GM19372 (cell line): ENCODE measurements at regions not wholly inside any gene's neighbourhood (a gene's known extent, or its start where the extent isn't known, plus 50 kb on each side); places are given as distances from the start of the nearest gene placed in this dataset.
"Not testable (repeated sequence)": the region's sequence is repeated elsewhere in the genome, so short reads cannot be mapped to it uniquely, and the experiment has no call there.

ENCODE experiments used
- ATAC-seq: cut with Tn5 transposase; IDR thresholded peaks from one replicate; pipeline ENCODE4 v1.9.1; 2021; ENCODE audit warnings: mild to moderate bottlenecking, low read depth, moderate library complexity; ENCODE audit not compliant: unreplicated experiment

- no peak for ATAC-seq
Measured at GRCh38 chr5:136510481-136510880, 145.1 kb upstream of the TRPC7 start.

- ATAC-seq = no peak
Measured at GRCh38 chr5:136506131-136506530, 140.8 kb upstream of the TRPC7 start.

DNA sequence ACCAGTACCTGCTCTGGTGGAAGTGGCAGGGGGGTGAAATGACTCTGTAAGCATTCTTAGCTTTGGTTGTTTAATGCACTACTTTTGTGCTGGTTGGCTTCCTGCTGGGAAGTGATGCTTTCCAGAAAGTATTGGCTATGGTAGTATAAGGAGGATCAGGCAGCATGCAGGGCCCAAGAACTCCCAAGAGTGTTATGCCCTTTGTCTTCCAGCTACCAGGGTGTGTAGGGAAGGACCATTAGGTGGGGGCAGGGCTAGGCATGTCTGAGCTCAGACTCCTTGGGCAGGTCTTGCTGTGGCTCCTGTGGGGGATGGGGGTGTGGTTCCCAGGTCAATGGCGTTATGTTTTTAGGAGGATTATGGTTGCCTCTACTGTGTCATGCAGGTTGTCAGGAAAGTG lies 135.8 kb upstream of the TRPC7 start:
- no peak for ATAC-seq

- ATAC-seq = no peak
Measured at GRCh38 chr5:136492587-136492986, 127.2 kb upstream of the TRPC7 start.

DNA sequence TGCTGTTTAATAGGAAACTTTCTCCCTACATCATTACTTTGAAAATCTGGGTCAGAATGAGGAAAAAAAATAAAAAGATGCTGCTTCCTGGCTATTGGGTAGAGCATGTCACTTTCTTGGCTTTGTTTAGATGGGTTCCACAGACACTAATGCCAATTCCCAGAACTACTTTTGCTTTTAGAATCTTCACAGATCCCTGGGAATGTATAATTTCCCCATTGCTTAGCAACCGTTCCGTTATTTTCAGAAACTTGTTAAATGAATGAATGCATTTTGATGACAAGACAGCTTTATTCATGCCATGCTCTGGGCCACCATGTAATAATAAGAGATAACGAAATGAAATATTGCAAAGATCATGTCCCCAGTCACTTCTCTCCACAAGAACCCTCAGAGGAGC lies 126.5 kb upstream of the TRPC7 start:
- ATAC-seq = no peak

DNA sequence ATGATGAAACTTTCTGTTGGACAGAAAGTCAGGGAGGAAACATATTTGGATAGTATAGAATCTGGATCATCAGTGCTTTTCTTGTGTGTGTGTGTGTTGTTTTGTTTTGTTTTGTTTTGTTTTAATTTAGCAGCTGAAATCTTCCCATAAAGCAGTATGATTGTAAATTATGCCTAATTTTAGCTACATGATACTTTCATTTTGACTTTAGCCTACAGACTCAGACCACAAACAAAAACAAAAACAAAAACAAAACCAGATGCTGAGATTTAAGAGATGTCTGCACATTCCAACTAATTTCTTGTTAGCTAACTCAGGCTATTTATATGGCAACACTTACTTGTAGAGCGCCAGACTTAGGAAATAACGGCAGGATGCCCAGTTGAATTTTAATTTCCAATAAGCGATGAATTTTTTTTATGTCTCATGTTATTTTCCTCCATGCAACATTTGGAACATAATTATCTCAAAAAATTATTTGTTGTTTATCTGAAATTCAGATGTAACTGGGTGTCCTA lies 119.5 kb upstream of the TRPC7 start:
- no peak for ATAC-seq

DNA sequence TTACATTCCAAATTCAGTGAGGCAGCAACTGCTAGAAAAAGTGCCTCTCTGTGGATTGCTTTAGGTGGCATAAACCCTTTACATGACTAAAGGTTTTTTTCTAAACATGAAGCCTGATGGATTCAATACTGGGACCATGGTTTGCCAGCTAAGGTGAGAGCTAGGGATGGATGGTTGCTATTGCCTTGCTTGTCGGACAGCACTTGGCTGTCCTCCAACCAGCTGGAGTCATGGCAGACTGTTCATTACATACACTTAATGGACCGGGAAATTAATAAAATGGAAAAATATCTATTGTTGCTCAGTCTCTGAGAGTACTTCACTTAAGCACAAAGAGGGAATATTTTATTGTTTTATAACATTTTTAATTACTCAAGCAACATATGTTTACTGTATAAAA lies 116.9 kb upstream of the TRPC7 start:
- ATAC-seq = no peak

GRCh38 chr5:136474466-136474865 lies 109.1 kb upstream of the TRPC7 start:
- ATAC-seq = no peak

GRCh38 chr5:136467632-136468031 lies 102.3 kb upstream of the TRPC7 start:
- no peak for ATAC-seq

- no peak for ATAC-seq
Measured at GRCh38 chr5:136466041-136466415, 100.7 kb upstream of the TRPC7 start.

GRCh38 chr5:136458481-136458880 lies 93.1 kb upstream of the TRPC7 start:
- no peak for ATAC-seq

- no peak for ATAC-seq
Measured at GRCh38 chr5:136457390-136458013, 92.2 kb upstream of the TRPC7 start.

- ATAC-seq = no peak
Measured at GRCh38 chr5:136455409-136455808, 90.1 kb upstream of the TRPC7 start.

DNA sequence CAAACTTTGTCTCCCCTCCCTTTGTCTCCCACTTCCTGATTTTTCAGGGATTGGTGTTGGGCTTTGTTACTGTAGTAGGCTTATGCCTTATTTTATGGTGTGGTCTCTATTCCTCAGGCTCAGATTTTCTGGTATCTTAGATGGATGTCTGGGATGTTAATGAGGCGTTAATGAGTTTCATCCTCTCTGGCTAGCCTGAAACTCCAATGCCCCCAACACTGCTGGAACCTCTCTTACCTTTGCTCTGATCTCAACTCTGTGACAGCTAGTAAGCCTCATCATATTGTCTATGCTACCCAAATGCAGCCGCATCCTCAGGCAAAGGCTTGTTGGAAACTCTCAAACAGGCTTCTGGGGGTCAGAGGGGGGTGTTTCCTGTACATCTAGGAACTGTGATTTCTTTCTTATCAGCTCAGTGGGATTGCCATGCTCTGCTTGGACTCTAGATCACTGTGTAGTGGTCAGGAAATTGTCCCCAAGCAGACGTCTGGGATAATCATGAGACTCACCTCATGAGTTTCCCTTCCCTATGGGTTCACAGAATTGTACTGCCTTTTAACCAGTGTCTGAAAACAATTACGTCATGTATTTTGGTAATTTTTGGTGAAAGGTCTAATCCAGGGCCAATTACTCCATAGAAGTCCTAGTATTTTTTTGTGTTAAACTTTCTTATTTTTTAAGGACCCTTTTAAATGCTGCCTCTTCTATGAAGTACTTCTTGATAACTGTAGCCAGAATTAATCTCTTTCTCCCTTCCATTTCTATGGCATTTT lies 88.8 kb upstream of the TRPC7 start:
- no peak for ATAC-seq

DNA sequence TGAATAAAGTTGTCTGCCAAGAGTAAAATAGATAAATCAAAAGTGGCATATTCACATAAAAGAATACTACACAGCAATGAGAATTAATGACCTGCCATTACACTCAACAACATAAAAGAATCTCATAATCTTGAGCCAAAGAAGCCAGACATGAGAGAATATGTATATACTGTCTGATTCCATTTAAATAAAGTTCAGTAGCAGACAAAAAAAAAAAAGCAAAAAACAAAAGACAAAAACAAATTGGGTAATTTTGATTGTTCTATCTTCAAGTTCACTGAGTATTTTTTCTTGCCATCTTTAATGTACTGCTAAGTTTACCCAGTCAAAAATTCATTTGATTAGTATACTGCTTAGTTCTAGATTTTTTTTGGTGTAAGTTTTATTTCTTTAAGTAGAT lies 87.9 kb upstream of the TRPC7 start:
- ATAC-seq = no peak

DNA sequence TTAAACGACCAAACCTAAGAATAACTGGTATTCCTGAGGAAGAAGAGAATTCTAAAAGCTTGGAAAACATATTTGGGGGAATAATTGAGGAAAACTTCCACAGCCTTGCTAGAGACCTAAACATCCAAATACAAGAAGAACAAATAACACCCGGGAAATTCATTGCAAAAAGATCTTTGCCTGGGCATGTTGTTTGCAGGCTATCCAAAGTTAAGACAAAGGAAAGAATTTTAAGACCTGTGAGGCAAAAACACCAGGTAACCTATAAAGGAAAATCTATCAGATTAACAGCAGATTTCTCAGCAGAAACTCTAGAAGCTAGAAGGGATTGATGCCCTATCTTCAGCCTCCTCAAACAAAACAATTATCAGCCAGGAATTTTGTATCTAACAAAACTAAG lies 82.2 kb upstream of the TRPC7 start:
- not testable (repeated sequence) for ATAC-seq

- ATAC-seq = no peak
Measured at GRCh38 chr5:136446565-136446964, 81.2 kb upstream of the TRPC7 start.

DNA sequence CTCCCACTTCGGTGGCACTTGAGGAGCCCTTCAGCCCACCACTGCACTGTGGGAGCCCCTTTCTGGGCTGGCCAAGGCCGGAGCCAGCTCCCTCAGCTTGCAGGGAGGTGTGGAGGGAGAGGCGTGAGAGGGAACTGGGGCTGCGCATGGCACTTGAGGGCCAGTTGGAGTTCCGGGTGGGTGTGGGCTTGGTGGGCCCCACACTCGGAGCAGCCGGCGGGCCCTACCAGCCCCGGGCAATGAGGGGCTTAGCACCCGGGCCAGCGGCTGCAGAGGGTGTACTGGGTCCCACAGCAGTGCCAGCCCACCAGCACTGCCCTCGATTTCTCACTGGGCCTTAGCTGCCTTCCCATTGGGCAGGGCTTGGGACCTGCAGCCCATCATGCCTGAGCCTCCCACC lies 78.8 kb upstream of the TRPC7 start:
- not testable (repeated sequence) for ATAC-seq

DNA sequence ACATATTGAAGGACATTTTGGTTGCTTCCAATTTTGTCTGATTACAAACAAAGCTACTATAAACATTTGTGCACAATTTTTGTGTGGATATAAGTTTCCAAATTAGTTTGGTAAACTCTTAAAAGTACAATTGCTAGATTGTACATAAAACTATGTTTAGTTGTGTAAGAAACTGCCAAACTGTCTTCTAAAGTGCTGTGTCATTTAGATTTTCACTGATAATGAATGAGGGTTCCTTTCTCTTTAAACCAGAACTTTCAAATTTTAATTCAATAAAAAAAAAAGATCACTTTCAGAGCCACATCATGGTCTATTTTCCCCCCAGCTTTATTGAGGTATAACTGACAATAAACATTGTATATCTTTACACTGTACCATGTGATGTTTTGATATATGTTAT lies 74.0 kb upstream of the TRPC7 start:
- ATAC-seq = no peak

- no peak for ATAC-seq
Measured at GRCh38 chr5:136435946-136436543, 70.7 kb upstream of the TRPC7 start.

GRCh38 chr5:136434795-136435194 lies 69.5 kb upstream of the TRPC7 start:
- ATAC-seq = no peak

GRCh38 chr5:136432705-136433104 lies 67.4 kb upstream of the TRPC7 start:
- no peak for ATAC-seq
